ENCODE measurements at regions not wholly inside any gene's neighbourhood (a gene's known extent, or its start where the extent isn't known, plus 50 kb on each side); places are given as distances from the start of the nearest gene placed in this dataset.

- no peak overlapping the region for H3K4me3 ChIP-seq (ENCODE audit: low read depth, low read length)
- TF ChIP-seq, protein P1, sequence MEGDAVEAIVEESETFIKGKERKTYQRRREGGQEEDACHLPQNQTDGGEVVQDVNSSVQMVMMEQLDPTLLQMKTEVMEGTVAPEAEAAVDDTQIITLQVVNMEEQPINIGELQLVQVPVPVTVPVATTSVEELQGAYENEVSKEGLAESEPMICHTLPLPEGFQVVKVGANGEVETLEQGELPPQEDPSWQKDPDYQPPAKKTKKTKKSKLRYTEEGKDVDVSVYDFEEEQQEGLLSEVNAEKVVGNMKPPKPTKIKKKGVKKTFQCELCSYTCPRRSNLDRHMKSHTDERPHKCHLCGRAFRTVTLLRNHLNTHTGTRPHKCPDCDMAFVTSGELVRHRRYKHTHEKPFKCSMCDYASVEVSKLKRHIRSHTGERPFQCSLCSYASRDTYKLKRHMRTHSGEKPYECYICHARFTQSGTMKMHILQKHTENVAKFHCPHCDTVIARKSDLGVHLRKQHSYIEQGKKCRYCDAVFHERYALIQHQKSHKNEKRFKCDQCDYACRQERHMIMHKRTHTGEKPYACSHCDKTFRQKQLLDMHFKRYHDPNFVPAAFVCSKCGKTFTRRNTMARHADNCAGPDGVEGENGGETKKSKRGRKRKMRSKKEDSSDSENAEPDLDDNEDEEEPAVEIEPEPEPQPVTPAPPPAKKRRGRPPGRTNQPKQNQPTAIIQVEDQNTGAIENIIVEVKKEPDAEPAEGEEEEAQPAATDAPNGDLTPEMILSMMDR (IDR thresholded peaks at IDR 0.05; ENCODE audit: insufficient read depth, low read depth, low read length) = no peak
Measured at GRCh38 chr18:24785019-24785418, 324.6 kb downstream of the HRH4 start.

DNA sequence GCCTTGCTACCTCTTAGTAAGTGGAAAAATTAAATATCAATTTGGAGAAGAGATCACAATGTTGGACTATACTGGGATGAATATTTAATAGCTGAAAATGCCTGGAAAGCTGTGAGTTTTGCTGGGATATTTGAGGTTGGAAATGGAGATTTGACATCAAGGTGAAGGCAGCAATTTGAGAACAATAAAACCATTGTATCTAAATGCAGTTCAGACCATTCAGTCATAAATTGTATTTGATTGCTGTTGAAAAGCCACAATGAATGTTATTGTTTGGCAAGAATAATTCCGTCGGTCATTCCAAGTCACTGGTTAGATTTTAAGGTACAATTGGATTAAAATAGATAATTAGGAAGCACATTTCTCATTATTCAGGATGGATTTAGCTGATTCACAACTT is 325.6 kb downstream of the HRH4 start:
- no peak for DNase-seq (ENCODE audit: low read depth)
- TF ChIP-seq, protein P1 (IDR thresholded peaks at IDR 0.05; ENCODE audit: insufficient read depth, low read depth, low read length) = no peak
- no peak overlapping the region for H3K4me3 ChIP-seq (ENCODE audit: low read depth, low read length)

More at GRCh38 chr18:24785019-24785418, 324.6 kb downstream of the HRH4 start:
- no peak for DNase-seq (ENCODE audit: low read depth)

DNA sequence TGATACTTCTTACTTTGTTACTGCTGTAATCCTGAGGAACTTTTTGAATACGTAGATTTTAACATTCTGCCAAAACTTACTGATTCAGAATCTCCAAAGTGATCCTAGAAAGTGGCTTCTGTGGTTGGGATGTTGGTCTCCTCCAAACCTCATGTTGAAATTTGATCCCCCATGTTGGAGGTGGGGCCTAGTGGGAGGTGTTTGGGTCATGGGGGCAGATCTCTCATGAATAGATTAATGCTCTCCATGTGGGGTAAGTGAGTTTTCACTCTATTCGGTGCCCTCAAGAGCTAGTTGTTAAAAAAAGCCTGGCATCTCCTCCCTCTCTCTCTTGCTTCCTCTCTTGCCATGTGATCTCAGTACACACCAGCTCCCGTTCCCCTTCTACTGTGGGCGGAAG is 329.9 kb downstream of the HRH4 start:
- TF ChIP-seq, protein P1 (IDR thresholded peaks at IDR 0.05; ENCODE audit: insufficient read depth, low read depth, low read length) = no peak

DNA sequence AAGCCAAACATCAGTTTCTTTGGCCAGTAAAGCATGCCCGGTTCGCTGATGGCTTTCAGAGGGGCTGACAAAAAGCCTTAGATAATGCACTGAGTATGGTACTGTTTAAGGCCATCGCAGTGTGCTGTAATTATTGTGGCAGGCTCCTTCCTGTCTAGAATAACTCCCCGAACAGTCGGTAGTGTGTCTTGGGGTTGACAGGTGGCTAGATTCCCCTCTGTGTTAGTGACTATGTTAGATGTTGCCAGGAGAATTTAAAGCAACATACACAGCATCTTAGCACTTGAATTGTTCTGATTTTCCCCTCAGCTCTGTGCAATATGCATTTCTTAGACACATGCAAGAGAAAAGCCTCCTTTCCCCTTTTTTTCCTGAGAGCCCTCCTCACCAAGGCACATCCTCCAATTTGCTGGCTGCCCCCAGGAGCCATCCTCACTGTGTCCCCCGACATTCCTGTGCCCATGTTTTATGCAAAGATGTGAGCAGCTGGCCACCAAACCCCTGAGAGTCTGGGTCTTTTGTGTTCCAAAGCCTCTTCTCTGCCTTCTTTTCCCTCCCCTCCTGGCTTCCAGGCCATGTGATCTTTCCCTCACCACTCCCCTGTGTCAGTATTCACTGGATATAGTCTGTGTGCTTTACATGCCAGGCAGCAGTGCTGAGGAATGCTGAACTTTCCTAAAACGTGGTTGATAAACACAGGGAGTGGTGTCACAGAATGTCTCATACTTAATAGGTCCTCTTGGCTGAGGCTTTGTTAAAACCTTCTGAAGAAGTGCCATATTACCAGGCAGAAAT is 331.5 kb downstream of the HRH4 start:
- H3K4me3 ChIP-seq (ENCODE audit: low read depth, low read length) = no peak overlapping the region
- TF ChIP-seq, protein P1 (IDR thresholded peaks at IDR 0.05; ENCODE audit: insufficient read depth, low read depth, low read length) = no peak
- DNase-seq (ENCODE audit: low read depth) = no peak

More for the DNA sequence above, 329.9 kb downstream of the HRH4 start:
- H3K4me3 ChIP-seq (ENCODE audit: low read depth, low read length) = no peak overlapping the region
- DNase-seq (ENCODE audit: low read depth) = no peak

DNA sequence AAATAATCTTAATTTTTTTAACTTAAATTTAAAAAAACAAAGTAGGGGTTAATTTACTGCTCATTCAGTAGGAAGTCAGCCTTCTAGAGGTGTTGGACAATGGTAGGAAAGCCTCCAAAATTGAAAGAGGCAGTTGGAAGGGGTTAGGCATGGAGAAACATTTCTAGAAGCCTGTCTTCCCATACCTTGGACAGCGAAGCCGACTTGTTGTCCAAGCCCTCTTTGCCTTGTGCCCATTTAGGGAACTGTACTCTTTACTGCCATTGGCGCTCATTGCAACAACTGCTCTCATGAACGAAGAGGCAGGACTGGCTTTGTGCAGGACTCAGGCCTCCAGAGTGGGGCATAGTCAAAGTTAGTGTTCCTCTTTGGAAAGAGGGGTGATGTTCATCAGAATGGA is 333.3 kb downstream of the HRH4 start:
- H3K4me3 ChIP-seq (ENCODE audit: low read depth, low read length) = no peak overlapping the region
- TF ChIP-seq, protein P1 (IDR thresholded peaks at IDR 0.05; ENCODE audit: insufficient read depth, low read depth, low read length) = no peak
- no peak for DNase-seq (ENCODE audit: low read depth)

DNA sequence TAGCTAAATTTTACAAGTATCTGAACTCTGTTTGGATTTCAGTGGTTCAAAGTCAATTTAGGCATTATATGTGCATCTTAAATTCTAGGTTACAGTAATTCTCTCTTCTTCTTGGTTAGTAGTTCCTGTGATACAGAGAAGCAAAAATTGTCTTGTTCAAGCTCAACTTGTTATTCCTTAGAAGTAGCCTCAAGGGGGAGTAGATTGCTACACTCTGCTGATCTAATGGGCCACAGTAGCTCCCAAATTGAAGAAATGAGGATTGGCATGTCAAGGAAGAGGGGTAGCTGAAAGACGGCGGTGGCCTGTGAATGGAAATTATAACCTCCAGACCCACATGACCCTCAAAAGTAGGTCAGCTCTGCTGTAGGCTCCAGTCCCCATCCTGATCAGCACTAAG is 334.7 kb downstream of the HRH4 start:
- no peak for DNase-seq (ENCODE audit: low read depth)
- H3K4me3 ChIP-seq (ENCODE audit: low read depth, low read length) = no peak overlapping the region
- TF ChIP-seq, protein P1 (IDR thresholded peaks at IDR 0.05; ENCODE audit: insufficient read depth, low read depth, low read length) = no peak

- no peak for DNase-seq (ENCODE audit: low read depth)
- H3K4me3 ChIP-seq (ENCODE audit: low read depth, low read length) = no peak overlapping the region
- TF ChIP-seq, protein P1 (IDR thresholded peaks at IDR 0.05; ENCODE audit: insufficient read depth, low read depth, low read length) = no peak
Measured at GRCh38 chr18:24797981-24798380, 337.5 kb downstream of the HRH4 start.

Measured in fibroblast of villous mesenchyme (primary cell).